Stomach smooth muscle (tissue), 2 donors: ENCODE measurements at regions not wholly inside any gene's neighbourhood (a gene's known extent, or its start where the extent isn't known, plus 50 kb on each side); places are given as distances from the start of the nearest gene placed in this dataset.

Experiments
- H3K27ac ChIP-seq: one replicate; pipeline ENCODE4 v1.7.0; 2013; ENCODE audit warnings: mild to moderate bottlenecking, low read length, inconsistent platforms
- H3K27me3 ChIP-seq, 2 donors: one replicate each; pipeline ENCODE4 v1.7.0; 2013; ENCODE audit warnings: low read length in 2 of 2; ENCODE audit not compliant: insufficient read depth in 2 of 2, control insufficient read depth in 1 of 2
- H3K36me3 ChIP-seq, 2 donors: one replicate each; pipeline ENCODE4 v1.7.0; 2013; ENCODE audit warnings: low read length in 2 of 2; ENCODE audit not compliant: control insufficient read depth in 2 of 2, insufficient read depth in 2 of 2
- H3K4me1 ChIP-seq: one replicate; pipeline ENCODE4 v1.7.0; 2013; ENCODE audit warnings: low read length; ENCODE audit not compliant: control insufficient read depth, insufficient read depth
- H3K4me3 ChIP-seq, 2 donors: one replicate each; pipeline ENCODE4 v1.7.0; 2013; ENCODE audit warnings: low read length in 2 of 2
- H3K9ac ChIP-seq, 2 donors: one replicate each; pipeline ENCODE4 v1.7.0; 2013; ENCODE audit warnings: low read length in 2 of 2, mild to moderate bottlenecking in 1 of 2
- H3K9me3 ChIP-seq, 2 donors: one replicate each; pipeline ENCODE4 v1.7.0; 2013; ENCODE audit warnings: low read length in 2 of 2; ENCODE audit not compliant: control insufficient read depth in 2 of 2
- donor health status: healthy.
- donor health status: Pancreatic carcinoma.

GRCh38 chr11:45386972-45387371 is 100.8 kb upstream of the SYT13 start:
- H3K27me3 ChIP-seq: peaks cover 2 to 10% of the 10 kb centered on the region in 2 donors
- H3K36me3 ChIP-seq: no peaks in the 10 kb centered on the region
- H3K9me3 ChIP-seq: no peaks in the 10 kb centered on the region
- H3K9ac ChIP-seq: no peak overlapping the region
- peaks cover 8% of the 10 kb centered on the region for H3K4me1 ChIP-seq
- no peak overlapping the region for H3K4me3 ChIP-seq
- H3K27ac ChIP-seq: no peak overlapping the region

- Histone ChIP-seq H3K9me3 (no peaks in the 10 kb centered on the region), H3K4me3 (no peak overlapping the region), H3K9ac (no peak overlapping the region), H3K36me3 (no peaks in the 10 kb centered on the region), H3K4me1 (peaks cover 8% of the 10 kb centered on the region), H3K27me3 (peaks cover 2 to 9% of the 10 kb centered on the region in 2 donors), H3K27ac (no peak overlapping the region)
Measured at GRCh38 chr11:45385844-45386243, 99.7 kb upstream of the SYT13 start.

- Histone ChIP-seq H3K9ac (no peak overlapping the region), H3K9me3 (no peaks in the 10 kb centered on the region), H3K27ac (no peak overlapping the region), H3K27me3 (peaks cover 2 to 9% of the 10 kb centered on the region in 2 donors), H3K36me3 (no peaks in the 10 kb centered on the region), H3K4me1 (peaks cover 8% of the 10 kb centered on the region), H3K4me3 (no peak overlapping the region)
Measured at GRCh38 chr11:45385423-45385822, 99.3 kb upstream of the SYT13 start.

GRCh38 chr11:45384711-45385241 is 98.6 kb upstream of the SYT13 start:
- Histone ChIP-seq H3K4me1 (peaks cover 8% of the 10 kb centered on the region), H3K9ac (no peak overlapping the region), H3K27ac (no peak overlapping the region), H3K9me3 (no peaks in the 10 kb centered on the region), H3K27me3 (peaks cover 2 to 9% of the 10 kb centered on the region in 2 donors), H3K36me3 (no peaks in the 10 kb centered on the region), H3K4me3 (no peak overlapping the region)

- H3K36me3 ChIP-seq: no peaks in the 10 kb centered on the region
- H3K4me3 ChIP-seq: no peak overlapping the region
- no peak overlapping the region for H3K27ac ChIP-seq
- no peak overlapping the region for H3K9ac ChIP-seq
- peaks cover 2 to 12% of the 10 kb centered on the region in 2 donors for H3K27me3 ChIP-seq
- no peaks in the 10 kb centered on the region for H3K9me3 ChIP-seq
- peaks cover 8% of the 10 kb centered on the region for H3K4me1 ChIP-seq
Measured at GRCh38 chr11:45384016-45384415, 97.9 kb upstream of the SYT13 start.

- peaks cover 8% of the 10 kb centered on the region for H3K4me1 ChIP-seq
- H3K4me3 ChIP-seq: no peak overlapping the region
- H3K9ac ChIP-seq: no peak overlapping the region
- no peaks in the 10 kb centered on the region for H3K36me3 ChIP-seq
- peaks cover 4 to 12% of the 10 kb centered on the region in 2 donors for H3K27me3 ChIP-seq
- no peak overlapping the region for H3K27ac ChIP-seq
- no peaks in the 10 kb centered on the region for H3K9me3 ChIP-seq
Measured at GRCh38 chr11:45383224-45383623, 97.1 kb upstream of the SYT13 start.

- H3K4me1 ChIP-seq: peaks cover 8% of the 10 kb centered on the region
- no peaks in the 10 kb centered on the region for H3K36me3 ChIP-seq
- H3K27ac ChIP-seq: no peak overlapping the region
- H3K9me3 ChIP-seq: no peaks in the 10 kb centered on the region
- peaks cover 4 to 12% of the 10 kb centered on the region in 2 donors for H3K27me3 ChIP-seq
- H3K9ac ChIP-seq: no peak overlapping the region
- no peak overlapping the region for H3K4me3 ChIP-seq
Measured at GRCh38 chr11:45382133-45382878, 96.2 kb upstream of the SYT13 start.

- H3K27me3 ChIP-seq: peaks cover 2 to 12% of the 10 kb centered on the region in 2 donors
- no peaks in the 10 kb centered on the region for H3K36me3 ChIP-seq
- no peak overlapping the region for H3K9ac ChIP-seq
- H3K9me3 ChIP-seq: no peaks in the 10 kb centered on the region
- peaks cover 8% of the 10 kb centered on the region for H3K4me1 ChIP-seq
- no peak overlapping the region for H3K27ac ChIP-seq
- no peak overlapping the region for H3K4me3 ChIP-seq
Measured at GRCh38 chr11:45379162-45379863, 93.2 kb upstream of the SYT13 start.

- H3K27me3 ChIP-seq: peaks cover 2 to 16% of the 10 kb centered on the region in 2 donors
- H3K4me3 ChIP-seq: no peak overlapping the region
- H3K9me3 ChIP-seq: no peaks in the 10 kb centered on the region
Measured at GRCh38 chr11:45378516-45378915, 92.4 kb upstream of the SYT13 start.

GRCh38 chr11:45374653-45375059 is 88.5 kb upstream of the SYT13 start:
- H3K27ac ChIP-seq: no peak overlapping the region
- no peaks in the 10 kb centered on the region for H3K36me3 ChIP-seq
- H3K27me3 ChIP-seq: peaks cover 15 to 24% of the 10 kb centered on the region in 2 donors
- no peaks in the 10 kb centered on the region for H3K9me3 ChIP-seq
- H3K4me3 ChIP-seq: no peak overlapping the region
- H3K4me1 ChIP-seq: peaks cover 3% of the 10 kb centered on the region
- no peak overlapping the region for H3K9ac ChIP-seq

More at GRCh38 chr11:45378516-45378915, 92.4 kb upstream of the SYT13 start:
- H3K4me1 ChIP-seq: peaks cover 8% of the 10 kb centered on the region
- H3K9ac ChIP-seq: no peak overlapping the region
- no peaks in the 10 kb centered on the region for H3K36me3 ChIP-seq
- no peak overlapping the region for H3K27ac ChIP-seq
